ENCODE measurements at regions not wholly inside any gene's neighbourhood (a gene's known extent, or its start where the extent isn't known, plus 50 kb on each side); places are given as distances from the start of the nearest gene placed in this dataset.

DNA sequence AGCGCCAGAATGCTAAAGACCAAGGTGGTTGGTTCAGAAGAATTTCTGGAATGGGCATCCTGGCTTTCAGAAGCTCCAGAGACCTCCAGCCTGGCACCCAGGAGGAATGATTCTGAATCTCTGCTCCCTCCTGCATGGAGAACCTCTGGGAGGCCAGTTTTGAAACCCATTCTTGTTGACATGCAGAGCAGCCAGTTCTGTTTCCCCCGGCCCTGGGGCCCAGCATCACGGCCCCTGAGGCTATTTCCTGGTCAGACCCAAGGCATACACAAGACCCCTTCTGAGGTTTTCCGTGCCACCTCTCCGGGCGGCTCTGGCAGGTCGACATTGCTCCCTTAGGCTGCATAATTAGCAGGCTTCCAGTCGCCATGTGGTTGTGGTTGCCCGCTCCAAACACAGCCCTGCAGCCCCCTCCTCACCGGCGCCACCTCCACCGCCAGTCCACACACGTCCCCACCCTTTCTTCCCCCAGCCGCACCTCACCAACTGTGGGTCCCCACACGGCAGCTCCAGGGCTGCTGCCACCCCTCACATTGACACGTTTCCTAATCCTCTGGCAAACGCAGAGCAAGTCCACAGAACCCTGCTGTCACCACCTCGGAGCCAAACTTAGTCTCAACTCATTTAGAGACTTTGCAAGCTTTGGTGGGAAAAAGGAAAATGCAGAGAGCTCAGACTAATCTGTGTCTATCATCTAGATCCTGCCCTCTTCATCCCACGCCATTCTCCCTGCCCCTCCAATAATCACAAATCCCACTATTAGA lies 367.1 kb downstream of the SOX9 start:
- TF ChIP-seq, protein P1, sequence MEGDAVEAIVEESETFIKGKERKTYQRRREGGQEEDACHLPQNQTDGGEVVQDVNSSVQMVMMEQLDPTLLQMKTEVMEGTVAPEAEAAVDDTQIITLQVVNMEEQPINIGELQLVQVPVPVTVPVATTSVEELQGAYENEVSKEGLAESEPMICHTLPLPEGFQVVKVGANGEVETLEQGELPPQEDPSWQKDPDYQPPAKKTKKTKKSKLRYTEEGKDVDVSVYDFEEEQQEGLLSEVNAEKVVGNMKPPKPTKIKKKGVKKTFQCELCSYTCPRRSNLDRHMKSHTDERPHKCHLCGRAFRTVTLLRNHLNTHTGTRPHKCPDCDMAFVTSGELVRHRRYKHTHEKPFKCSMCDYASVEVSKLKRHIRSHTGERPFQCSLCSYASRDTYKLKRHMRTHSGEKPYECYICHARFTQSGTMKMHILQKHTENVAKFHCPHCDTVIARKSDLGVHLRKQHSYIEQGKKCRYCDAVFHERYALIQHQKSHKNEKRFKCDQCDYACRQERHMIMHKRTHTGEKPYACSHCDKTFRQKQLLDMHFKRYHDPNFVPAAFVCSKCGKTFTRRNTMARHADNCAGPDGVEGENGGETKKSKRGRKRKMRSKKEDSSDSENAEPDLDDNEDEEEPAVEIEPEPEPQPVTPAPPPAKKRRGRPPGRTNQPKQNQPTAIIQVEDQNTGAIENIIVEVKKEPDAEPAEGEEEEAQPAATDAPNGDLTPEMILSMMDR (IDR thresholded peaks at IDR 0.05): no peak
- TF ChIP-seq POLR2A (IDR thresholded peaks at IDR 0.05): no peak

Measured in testis (tissue), 2 donors.